ENCODE measurements at regions not wholly inside any gene's neighbourhood (a gene's known extent, or its start where the extent isn't known, plus 50 kb on each side); places are given as distances from the start of the nearest gene placed in this dataset.
"Not testable (repeated sequence)": the region's sequence is repeated elsewhere in the genome, so short reads cannot be mapped to it uniquely, and the experiment has no call there.

GRCh38 chr1:178572604-178573003 is 59.7 kb downstream of the TEX35 start:
- DNase-seq = no peak

DNA sequence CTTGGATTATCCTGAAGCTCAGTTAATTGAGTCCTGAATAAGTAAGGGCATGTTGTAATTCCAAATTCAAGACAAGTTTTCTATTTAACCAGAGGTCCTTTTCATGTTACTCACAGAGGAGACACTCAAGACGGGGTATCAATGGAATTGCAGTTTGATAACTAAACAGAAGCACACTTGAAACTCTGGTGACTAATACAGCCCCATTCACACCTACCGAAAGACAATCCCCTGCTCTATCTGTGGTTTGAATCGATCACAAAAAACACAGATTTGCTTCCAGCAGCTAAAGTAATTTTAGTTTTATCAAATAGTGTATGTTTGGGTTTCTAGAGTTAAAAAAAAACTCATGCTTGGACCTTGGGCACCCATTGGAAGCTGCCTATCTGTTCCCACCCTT is 60.4 kb downstream of the TEX35 start:
- DNase-seq = no peak

- DNase-seq = no peak
Measured at GRCh38 chr1:178574345-178574744, 61.4 kb downstream of the TEX35 start.

GRCh38 chr1:178575611-178576361 is 62.9 kb downstream of the TEX35 start:
- no peak for DNase-seq

DNA sequence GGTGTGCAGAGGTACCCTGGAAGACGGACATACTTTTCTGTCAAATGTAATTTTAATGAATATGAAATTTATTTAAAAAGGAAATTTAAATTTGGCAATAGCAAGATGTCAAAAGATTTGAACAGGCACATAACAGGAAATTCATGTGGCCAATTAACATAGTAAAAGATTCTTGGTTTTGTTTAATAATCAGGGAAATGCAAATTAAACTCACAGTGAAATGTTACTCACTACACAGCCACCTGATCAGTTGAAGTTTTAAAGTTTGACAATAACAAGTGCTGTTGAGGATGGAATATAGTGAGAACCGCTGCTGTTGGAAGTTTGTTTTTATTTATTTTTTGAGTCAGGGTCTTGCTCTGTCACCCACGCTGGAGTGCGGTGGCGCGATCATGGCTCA is 63.9 kb downstream of the TEX35 start:
- DNase-seq = no peak

DNA sequence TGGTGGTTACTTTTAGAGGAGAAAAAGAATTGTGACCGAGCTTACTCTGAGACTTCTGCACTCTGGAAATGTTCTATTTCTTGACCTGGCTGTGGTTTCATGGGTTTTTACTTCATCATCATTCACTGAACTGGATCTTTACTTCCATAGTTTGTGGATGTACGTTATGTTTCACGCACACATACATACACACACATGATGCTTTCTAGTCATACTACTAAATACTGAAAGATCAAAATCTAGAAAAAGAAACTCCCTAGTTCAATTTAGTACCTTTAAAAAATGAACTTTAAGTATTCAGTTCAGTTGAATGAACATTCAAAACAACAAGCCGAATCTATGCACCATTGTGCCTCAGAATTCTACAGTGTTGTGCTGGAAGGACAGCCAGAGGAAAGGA is 65.0 kb downstream of the TEX35 start:
- DNase-seq = no peak

- DNase-seq = no peak
Measured at GRCh38 chr1:178578541-178578940, 65.6 kb downstream of the TEX35 start.

DNA sequence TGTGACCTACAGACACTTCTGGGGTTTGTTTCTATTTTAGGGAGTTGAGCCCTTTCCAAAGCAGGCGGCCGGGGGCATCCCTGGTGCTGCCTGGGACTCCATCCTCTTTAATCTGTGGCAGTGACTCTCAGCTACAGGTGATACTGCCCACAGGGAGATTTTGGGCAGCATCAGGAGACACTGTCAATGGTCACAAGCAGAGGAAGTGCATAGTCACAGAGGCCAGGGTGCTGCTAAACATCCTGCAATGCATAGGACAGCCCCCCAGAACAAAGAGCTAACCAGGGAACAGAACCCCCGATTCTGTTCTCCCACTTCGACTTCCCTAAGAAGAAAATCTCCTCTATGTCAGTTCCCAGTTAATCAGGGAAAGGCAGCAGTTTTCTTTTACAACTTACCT is 66.2 kb downstream of the TEX35 start:
- no peak for DNase-seq

- no peak for DNase-seq
Measured at GRCh38 chr1:178579562-178579961, 66.7 kb downstream of the TEX35 start.

DNA sequence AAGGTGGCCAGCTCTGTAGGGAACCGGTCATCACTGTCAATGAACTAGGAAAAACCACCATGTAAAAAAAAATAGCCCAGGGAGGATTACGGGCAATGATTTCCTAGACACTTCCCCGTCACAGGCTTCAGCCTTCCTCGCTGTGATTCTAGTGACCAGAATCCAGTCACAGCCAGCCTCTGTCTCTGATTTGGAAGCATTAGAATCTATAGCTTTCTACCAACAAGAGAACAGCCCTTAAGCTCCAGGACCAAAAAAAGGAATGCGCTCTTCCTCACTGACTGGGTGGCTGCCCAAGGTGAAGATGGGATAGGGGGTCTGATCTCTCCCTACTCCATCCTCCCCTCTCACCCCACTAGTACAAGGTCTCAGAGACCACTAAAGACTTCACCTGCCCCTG is 67.2 kb downstream of the TEX35 start:
- no peak for DNase-seq

- no peak for DNase-seq
Measured at GRCh38 chr1:178580876-178581275, 68.0 kb downstream of the TEX35 start.

DNA sequence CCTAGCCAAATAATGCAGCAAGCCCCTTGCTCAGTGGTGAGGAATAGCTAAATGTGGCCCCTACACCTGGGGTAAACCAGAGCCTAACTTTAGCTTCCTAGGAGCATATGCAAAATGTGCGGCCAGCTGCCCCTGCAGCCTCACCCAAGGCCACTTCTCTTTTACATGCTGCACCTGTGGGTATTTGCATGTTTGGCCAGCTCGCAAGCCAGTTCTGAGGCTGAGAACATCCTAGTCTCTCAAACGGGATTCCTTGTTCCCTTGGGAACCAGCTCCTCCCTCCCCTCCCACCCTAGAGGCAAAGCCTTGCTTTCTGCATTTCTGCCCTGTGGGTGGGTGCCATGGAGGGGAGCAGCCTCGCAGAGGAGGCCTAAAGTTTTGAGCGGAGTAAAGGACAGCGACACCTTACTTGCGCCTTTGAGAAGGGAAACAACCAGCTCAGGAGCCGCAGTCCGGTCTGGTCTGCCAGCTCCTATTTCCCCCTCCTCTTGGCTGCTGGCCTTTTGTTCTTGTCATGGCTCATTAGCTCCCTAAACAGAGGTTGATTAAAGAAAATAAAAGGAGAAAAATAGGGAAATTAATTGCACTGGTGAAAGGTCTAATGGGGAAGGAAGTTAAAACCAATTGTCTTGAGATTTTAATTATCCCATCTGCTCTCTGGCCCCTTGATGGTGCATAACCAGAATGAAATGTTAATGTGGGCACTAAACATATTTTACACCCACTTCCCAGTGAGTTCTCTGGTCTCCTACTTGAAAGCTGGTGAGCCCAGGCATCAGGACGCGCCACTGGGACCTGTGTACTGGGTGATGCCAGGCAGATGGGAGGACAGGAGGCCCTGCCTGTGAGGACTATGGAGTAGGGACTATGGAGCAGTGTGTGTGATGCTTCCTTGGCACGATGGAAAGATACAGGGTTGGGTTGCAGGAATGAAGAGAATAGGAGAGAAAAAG is 68.7 kb downstream of the TEX35 start:
- DNase-seq = no peak

GRCh38 chr1:178587096-178587495 is 74.2 kb downstream of the TEX35 start:
- DNase-seq = no peak

DNA sequence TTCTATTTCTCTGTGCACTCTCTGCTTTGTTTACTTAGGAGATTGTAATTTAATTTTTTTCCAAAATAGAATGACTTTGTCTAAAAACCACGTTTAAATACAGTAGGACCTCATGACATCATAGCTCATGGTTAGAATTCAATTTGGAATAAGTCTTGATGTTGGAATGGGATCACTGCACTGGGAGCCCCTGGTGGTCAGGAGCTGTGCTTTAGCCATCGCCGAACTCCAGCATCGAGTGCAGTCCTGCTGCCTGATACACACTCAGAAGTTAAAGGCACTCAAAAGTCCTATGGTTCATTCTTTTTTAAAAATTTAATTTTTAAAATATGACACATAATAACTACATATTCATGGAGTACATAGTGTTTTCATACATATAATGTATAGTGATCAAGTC is 75.1 kb downstream of the TEX35 start:
- DNase-seq = no peak

DNA sequence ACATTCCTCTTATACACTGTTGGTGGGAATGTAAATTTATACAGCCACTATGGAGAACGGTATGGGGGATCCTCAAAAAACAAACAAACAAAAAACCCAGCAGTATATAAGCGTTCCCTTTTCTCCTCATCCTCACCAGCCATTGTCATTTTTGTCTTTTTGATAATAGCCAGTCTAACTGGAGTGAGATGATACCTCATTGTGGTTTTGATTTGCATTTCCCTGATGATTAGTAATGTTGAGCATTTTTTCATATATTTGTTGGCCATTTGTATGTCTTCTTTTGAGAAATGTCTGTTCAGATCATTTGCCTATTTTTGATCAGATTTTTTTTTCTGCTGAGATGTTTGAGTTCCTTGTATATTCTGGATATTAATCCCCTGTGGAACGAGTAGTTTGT is 76.1 kb downstream of the TEX35 start:
- not testable (repeated sequence) for DNase-seq

DNA sequence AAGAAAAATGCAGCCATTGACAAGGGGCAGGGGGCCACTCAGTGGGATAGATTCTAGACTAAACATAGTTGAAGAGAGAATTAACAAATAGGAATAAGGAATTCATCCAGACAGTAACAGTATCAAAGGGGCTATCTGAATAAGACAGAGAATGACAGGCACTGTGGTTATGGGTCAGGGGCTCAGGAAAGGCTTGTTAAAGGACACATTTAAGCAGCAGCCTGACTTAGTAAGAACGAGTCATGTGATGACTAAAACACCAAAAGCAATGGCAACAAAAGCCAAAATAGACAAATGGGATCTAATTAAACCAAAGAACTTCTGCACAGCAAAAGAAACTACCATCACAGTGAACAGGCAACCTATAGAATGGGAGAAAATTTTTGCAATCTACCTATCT is 78.9 kb downstream of the TEX35 start:
- not testable (repeated sequence) for DNase-seq

GRCh38 chr1:178593515-178593914 is 80.6 kb downstream of the TEX35 start:
- no peak for DNase-seq

DNA sequence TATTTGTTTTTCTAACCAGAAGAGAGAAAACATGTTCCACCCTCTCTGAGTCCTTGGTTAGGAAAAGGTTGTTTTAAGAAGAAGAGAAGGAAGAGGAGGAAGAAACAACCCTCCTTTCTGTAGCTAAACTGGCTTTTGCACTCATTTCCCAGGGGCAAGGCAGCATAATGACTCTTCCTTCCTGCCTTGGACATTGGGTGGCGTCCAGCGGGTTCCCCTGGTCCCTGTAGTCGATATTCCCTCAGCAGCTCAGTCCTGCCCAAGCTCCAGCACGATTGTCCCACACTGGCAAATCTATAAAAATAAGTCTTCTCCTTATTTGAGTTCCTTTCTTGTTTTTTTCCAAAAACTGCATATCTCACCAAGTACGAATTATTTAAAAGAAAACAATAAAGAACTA is 81.2 kb downstream of the TEX35 start:
- DNase-seq = no peak

- DNase-seq = no peak
Measured at GRCh38 chr1:178595491-178595890, 82.6 kb downstream of the TEX35 start.

GRCh38 chr1:178599087-178599486 is 86.2 kb downstream of the TEX35 start:
- no peak for DNase-seq

DNA sequence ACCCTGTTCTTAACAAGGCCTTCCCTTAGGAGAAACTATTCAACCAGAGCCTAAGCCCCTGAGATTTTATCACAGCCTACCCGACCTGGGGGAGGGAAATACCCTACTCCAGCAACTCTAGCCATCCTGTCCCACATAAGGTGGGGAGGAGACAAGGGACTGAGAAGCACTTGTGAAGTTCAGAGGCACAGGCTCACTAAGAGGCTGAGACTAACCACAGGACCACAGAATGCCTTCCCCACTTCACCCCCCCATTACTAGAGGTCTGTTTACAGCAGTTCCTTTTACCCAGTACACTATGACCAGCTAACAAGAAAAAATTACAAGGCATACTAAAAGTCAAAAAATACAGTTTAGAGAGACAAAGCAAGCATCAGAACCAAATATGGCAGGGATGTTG is 86.8 kb downstream of the TEX35 start:
- no peak for DNase-seq

DNA sequence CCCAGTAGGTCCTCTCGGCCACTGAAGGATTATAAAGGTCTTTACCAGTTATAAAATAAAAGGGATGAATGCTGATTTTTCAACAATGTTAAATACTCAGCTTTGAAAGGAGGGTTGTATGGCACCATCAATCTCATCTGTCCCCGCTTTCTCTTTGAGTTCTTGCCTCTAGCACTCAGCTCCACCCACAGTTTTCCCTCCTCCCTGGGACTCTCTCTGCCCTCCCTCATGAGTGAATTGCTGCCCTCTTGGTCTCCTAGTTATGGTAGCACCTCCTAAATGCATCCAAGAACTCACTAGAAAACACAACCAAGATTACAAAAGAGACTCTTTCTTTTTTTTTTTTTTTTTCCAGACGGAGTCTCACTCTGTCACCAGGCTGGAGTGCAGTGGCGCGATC is 91.0 kb downstream of the TEX35 start:
- no peak for DNase-seq

DNA sequence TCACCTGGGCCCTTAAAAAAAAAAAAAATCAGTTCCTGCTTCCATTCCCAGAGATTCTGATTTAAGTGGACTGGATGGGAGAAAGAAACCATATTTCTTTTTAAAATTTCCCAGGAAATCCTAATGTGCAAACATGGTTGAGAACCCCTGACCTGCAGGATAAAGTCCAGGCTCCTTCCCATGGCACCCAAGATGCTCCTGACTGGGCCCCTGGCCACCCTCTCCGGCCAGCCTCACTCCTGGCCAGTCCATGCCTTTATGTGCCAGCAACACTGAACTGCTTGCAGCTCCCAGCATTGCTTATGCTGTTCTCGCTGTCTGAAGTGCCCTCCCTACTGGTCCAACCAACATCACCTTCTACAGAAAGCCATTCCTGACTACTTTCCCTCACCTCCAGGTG is 93.9 kb downstream of the TEX35 start:
- no peak for DNase-seq

DNA sequence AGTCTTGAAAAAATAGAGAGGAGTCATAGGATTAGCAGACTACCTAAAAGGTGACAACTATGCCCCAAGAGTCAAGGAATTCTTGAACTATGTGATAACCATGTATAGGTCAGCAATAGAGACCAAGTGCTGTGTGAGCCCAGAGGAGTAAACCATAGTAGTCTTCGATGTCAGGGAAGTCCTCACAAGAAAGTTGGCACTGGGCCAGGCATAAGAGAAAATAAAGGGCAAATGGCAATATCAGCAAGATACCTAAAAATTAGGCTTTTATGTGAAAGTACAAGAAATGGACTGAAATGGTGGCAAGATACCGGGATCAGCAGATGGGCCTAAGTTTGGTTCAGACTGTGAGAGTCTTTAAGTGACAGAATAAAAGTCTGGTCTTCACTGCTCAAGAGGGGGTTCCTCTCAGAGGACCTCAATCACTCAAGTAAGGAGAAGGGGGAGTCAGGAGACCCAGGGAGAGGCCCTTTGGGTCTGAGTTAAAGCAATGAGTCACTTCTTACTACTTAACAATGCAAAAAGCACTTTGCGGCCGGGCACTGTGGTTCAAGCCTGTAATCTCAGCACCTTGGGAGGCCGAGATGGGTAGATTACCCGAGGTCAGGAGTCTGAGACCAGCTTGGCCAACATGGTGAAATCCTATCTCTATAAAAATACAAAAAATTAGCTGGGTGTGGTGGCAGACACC is 95.0 kb downstream of the TEX35 start:
- peak in 1 of 2 donors; percentile 8 for DNase-seq

All from bone marrow (tissue), 2 donors.